HCT116 (cell line): ENCODE measurements at regions not wholly inside any gene's neighbourhood (a gene's known extent, or its start where the extent isn't known, plus 50 kb on each side); places are given as distances from the start of the nearest gene placed in this dataset.

ENCODE experiments used
- CTCF ChIP-seq, 3 experiments: fragments of 200-600 bp in 1 of 3; sonication (generic) in 1 of 3; IDR thresholded peaks in 2 of 3; conservative IDR thresholded peaks in 1 of 3; 2 replicates each; pipeline ENCODE4 v1.5.1; 2012 to 2017; ENCODE audit warnings: low read depth in 2 of 3, low read length in 2 of 3, antibody characterized with exemption in 1 of 3, borderline replicate concordance in 1 of 3, control low read depth in 1 of 3, mild to moderate bottlenecking in 1 of 3, mixed read lengths in 1 of 3, mixed run types in 1 of 3, moderate library complexity in 1 of 3; ENCODE audit not compliant: insufficient read depth in 1 of 3
- EZH2 ChIP-seq: fragments of 200-600 bp; sonication (generic); IDR thresholded peaks from 2 replicates; pipeline ENCODE4 v1.6.1; 2017; ENCODE audit warnings: antibody characterized with exemption, mixed run types
- MAX ChIP-seq: IDR thresholded peaks from 2 replicates; pipeline ENCODE4 v1.6.1; 2012
- POLR2A ChIP-seq: IDR thresholded peaks from 2 replicates; pipeline ENCODE4 v1.7.0; 2011; ENCODE audit warnings: borderline replicate concordance; ENCODE audit not compliant: insufficient read depth, insufficient read length; ENCODE audit errors: extremely low read depth
- POLR2AphosphoS5 ChIP-seq: IDR thresholded peaks from 2 replicates; pipeline ENCODE4 v1.6.1; 2011; ENCODE audit warnings: mild to moderate bottlenecking, low read depth, low read length, moderate library complexity
- RAD21 ChIP-seq: IDR thresholded peaks from 2 replicates; pipeline ENCODE4 v1.6.1; 2012; ENCODE audit warnings: low read depth, mild to moderate bottlenecking
- ZFX ChIP-seq: fragments of 450-650 bp; IDR thresholded peaks from 2 replicates; pipeline ENCODE4 v1.6.1; 2017

GRCh38 chr6:121799574-121799973 lies 364.1 kb downstream of the GJA1 start:
- TF ChIP-seq CTCF (IDR thresholded peaks at IDR 0.05 in 2 of 3, conservative IDR thresholded peaks at IDR 0.05 in 1 of 3; ENCODE audit: borderline replicate concordance in 1 of 3, insufficient read depth in 1 of 3, low read depth in 2 of 3, low read length in 2 of 3) (no peak), POLR2A (no peak), MAX (no peak), ZFX (no peak), RAD21 (no peak), EZH2 (no peak), POLR2AphosphoS5 (no peak)
